ENCODE measurements at regions not wholly inside any gene's neighbourhood (a gene's known extent, or its start where the extent isn't known, plus 50 kb on each side); places are given as distances from the start of the nearest gene placed in this dataset.

DNA sequence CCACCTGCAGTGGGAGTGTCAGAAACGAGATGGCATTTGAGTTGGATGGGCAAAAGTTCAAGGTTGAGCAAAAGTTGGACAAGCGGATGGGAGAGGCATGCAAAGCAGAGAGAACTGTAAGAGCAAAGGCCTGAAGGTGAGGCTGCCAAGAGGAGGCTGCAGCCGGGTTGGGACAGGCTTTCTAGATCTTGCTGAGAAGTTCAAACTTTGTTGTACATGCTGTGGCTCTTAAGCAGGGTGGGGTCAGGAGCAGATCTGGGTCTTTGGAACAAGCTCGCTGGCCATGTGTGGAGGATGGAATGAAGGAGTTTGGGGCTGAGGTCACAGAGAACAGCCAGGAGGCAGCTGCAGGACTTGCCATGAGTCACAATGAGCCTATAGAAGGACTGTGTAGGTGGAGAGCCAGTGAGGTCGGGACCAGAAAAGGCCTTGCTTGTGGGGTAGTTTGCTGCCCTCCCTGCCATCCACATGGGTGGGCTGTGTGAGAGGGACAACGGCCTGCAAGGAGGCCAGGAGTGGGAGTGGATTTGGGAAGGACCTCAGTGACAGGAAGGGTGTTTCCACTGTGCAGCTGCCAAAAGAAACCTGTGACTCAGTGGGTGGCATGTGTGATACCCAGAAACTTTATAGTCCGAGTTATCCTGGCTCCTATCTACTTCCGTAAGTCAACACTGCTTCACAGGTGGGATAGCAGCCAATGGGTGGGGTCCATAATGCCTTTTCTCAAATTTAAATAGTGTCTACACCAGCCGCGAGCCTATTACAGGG lies 210.4 kb downstream of the MID1IP1 start:
- Histone ChIP-seq H4K20me1 (ENCODE audit: insufficient read depth) (no peaks in the 10 kb centered on the region), H3K79me2 (replicated peaks; ENCODE audit: insufficient read depth, low read length) (no peaks in the 10 kb centered on the region), H3F3A (ENCODE audit: insufficient read depth, low read length, poor library complexity, severe bottlenecking) (no peaks in the 10 kb centered on the region), H3K9me3 (ENCODE audit: low read length) (no peaks in the 10 kb centered on the region), H3K27me3 (ENCODE audit: insufficient read depth, low read depth, low read length) (no peaks in the 10 kb centered on the region), H3K27ac (ENCODE audit: low read length) (no peak overlapping the region), H3K9me2 (ENCODE audit: insufficient read depth, low read length) (no peaks in the 10 kb centered on the region), H3K4me2 (ENCODE audit: low read length) (no peak overlapping the region), H3K36me3 (ENCODE audit: insufficient read depth, low read length) (no peaks in the 10 kb centered on the region), H3K4me3 (ENCODE audit: low read length) (no peak overlapping the region), H2AFZ (ENCODE audit: low read depth, low read length) (no peak overlapping the region), H3K9ac (ENCODE audit: low read length) (no peak overlapping the region)
- no peak for TF ChIP-seq RAD21 (conservative IDR thresholded peaks at IDR 0.05)
- no peak for TF ChIP-seq TAF1 (IDR thresholded peaks at IDR 0.05; ENCODE audit: low read depth)
- TF ChIP-seq, protein P1, sequence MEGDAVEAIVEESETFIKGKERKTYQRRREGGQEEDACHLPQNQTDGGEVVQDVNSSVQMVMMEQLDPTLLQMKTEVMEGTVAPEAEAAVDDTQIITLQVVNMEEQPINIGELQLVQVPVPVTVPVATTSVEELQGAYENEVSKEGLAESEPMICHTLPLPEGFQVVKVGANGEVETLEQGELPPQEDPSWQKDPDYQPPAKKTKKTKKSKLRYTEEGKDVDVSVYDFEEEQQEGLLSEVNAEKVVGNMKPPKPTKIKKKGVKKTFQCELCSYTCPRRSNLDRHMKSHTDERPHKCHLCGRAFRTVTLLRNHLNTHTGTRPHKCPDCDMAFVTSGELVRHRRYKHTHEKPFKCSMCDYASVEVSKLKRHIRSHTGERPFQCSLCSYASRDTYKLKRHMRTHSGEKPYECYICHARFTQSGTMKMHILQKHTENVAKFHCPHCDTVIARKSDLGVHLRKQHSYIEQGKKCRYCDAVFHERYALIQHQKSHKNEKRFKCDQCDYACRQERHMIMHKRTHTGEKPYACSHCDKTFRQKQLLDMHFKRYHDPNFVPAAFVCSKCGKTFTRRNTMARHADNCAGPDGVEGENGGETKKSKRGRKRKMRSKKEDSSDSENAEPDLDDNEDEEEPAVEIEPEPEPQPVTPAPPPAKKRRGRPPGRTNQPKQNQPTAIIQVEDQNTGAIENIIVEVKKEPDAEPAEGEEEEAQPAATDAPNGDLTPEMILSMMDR (IDR thresholded peaks at IDR 0.05; ENCODE audit: poor library complexity, severe bottlenecking), result no peak
- no peak for TF ChIP-seq EP300 (conservative IDR thresholded peaks at IDR 0.05; ENCODE audit: poor library complexity, severe bottlenecking)
- no peak for TF ChIP-seq SMC3 (conservative IDR thresholded peaks at IDR 0.05; ENCODE audit: poor library complexity)
- TF ChIP-seq EZH2 (IDR thresholded peaks at IDR 0.05; ENCODE audit: borderline replicate concordance, insufficient read depth, low read length, poor library complexity, severe bottlenecking), result no peak
- TF ChIP-seq REST (IDR thresholded peaks at IDR 0.05; ENCODE audit: borderline replicate concordance), result no peak
- no peak for TF ChIP-seq MXI1 (conservative IDR thresholded peaks at IDR 0.05; ENCODE audit: poor library complexity, severe bottlenecking)
- TF ChIP-seq POLR2AphosphoS5 (IDR thresholded peaks at IDR 0.05), result no peak

DNA sequence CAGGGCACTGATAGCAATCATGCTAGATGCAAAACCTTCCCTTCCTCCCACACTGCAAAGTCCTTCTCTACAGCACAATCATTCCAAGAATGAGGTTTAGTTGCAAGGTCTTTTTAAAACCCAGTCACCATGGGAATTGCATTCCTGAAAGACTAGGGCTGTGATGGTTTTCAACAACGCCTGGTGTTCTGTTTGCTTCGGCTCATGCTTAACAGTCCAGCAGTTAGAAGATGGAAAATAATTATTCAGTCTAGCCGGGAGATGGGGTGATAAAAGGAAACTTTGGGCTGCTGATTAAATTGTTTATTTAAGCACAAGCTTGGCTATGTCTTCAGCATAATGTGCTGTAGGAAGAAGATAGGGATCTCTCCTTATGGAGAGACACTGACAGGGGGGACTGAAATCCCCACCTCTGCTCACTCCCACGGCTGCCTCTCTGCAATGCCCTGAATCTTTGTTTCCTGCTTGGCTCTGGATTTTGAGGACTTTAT lies 211.4 kb downstream of the MID1IP1 start:
- no peaks in the 10 kb centered on the region for H3K36me3 ChIP-seq (ENCODE audit: insufficient read depth, low read length)
- no peaks in the 10 kb centered on the region for H3F3A ChIP-seq (ENCODE audit: insufficient read depth, low read length, poor library complexity, severe bottlenecking)
- no peak overlapping the region for H3K9ac ChIP-seq (ENCODE audit: low read length)
- H2AFZ ChIP-seq (ENCODE audit: low read depth, low read length), result no peak overlapping the region
- no peaks in the 10 kb centered on the region for H3K9me2 ChIP-seq (ENCODE audit: insufficient read depth, low read length)
- H3K27me3 ChIP-seq (ENCODE audit: insufficient read depth, low read depth, low read length), result no peaks in the 10 kb centered on the region
- H3K4me3 ChIP-seq (ENCODE audit: low read length), result no peak overlapping the region
- TF ChIP-seq EP300 (conservative IDR thresholded peaks at IDR 0.05; ENCODE audit: poor library complexity, severe bottlenecking) (no peak), REST (IDR thresholded peaks at IDR 0.05; ENCODE audit: borderline replicate concordance) (no peak), TAF1 (IDR thresholded peaks at IDR 0.05; ENCODE audit: low read depth) (no peak), MXI1 (conservative IDR thresholded peaks at IDR 0.05; ENCODE audit: poor library complexity, severe bottlenecking) (no peak), RAD21 (conservative IDR thresholded peaks at IDR 0.05) (no peak), POLR2AphosphoS5 (IDR thresholded peaks at IDR 0.05) (no peak), SMC3 (conservative IDR thresholded peaks at IDR 0.05; ENCODE audit: poor library complexity) (no peak), EZH2 (IDR thresholded peaks at IDR 0.05; ENCODE audit: borderline replicate concordance, insufficient read depth, low read length, poor library complexity, severe bottlenecking) (no peak)
- TF ChIP-seq, protein P1 (IDR thresholded peaks at IDR 0.05; ENCODE audit: poor library complexity, severe bottlenecking), result no peak
- no peak overlapping the region for H3K4me2 ChIP-seq (ENCODE audit: low read length)
- H4K20me1 ChIP-seq (ENCODE audit: insufficient read depth), result no peaks in the 10 kb centered on the region
- H3K27ac ChIP-seq (ENCODE audit: low read length), result no peak overlapping the region
- no peaks in the 10 kb centered on the region for H3K9me3 ChIP-seq (ENCODE audit: low read length)
- no peaks in the 10 kb centered on the region for H3K79me2 ChIP-seq (replicated peaks; ENCODE audit: insufficient read depth, low read length)
